Stimulated activated CD4-positive, alpha-beta T cell treated with anti-CD3 and anti-CD28 coated beads, Interleukin-15, amount 100 ng/mL, for 24 hours (primary cell): ENCODE measurements at regions not wholly inside any gene's neighbourhood (a gene's known extent, or its start where the extent isn't known, plus 50 kb on each side); places are given as distances from the start of the nearest gene placed in this dataset.

Experiments used
- DNase-seq: peaks from one replicate; pipeline ENCODE4 v3.0.0-alpha.2; 2020

GRCh38 chrX:6778544-6779503 lies 243.9 kb upstream of the VCX3A start:
- no peak for DNase-seq

GRCh38 chrX:6777238-6778002 lies 242.5 kb upstream of the VCX3A start:
- DNase-seq: no peak

- no peak for DNase-seq
Observed at GRCh38 chrX:6770936-6771335, 236.0 kb upstream of the VCX3A start.

- no peak for DNase-seq
Observed at GRCh38 chrX:6768881-6769280, 234.0 kb upstream of the VCX3A start.

- no peak for DNase-seq
Observed at GRCh38 chrX:6761251-6761650, 226.3 kb upstream of the VCX3A start.

DNA sequence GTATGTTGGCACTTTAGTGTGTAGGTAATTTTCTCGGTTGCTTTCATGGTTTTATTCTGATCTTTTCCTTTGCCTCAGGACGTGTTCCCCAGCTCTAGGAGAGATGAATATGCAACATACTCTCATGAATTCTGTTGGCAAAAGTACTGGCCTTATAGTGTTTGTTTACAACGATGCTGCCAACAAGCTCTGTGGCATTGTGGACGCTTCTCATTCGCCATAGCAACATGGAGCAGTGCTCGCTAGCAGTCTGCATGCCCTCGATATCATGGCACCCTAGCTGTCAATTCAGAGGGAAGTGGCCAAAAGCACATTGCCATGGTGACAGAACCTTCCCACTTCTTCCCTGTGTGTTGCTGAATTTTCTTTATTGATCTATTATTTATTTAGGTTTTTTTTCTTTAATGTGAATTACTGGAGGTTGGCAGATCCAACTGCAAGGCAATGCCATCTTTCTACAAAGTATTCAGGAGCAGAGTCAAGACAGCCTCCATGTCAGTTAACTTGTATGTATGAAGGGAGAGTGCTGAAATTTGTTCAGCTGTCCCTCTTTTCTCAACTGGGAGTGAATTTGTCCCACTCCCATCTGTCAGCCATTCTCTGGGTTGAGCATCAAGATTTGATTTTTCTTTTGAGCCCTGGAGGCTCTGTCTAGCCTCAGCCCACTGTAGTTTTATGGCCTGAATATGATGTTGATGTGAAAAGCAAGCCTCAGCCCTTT lies 224.9 kb upstream of the VCX3A start:
- DNase-seq: no peak

DNA sequence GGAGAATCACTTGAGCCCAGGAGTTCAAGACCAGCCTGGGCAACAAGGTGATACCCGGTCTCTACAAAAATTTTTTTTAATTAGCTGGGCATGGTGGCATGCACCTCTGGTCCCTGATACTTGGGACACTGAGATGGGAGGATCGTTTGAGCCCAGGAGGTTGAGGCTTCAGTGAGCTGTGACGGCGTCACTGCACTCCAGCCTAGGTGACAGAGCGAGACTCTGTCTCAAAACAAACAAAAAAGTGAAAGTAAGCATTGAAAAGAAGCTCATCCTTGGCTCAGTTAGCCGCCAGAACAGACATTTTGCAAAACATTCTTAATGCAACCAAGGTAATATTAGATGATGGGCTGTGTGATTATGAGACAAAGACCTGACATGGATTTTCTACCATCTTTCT lies 223.3 kb upstream of the VCX3A start:
- DNase-seq: no peak

DNA sequence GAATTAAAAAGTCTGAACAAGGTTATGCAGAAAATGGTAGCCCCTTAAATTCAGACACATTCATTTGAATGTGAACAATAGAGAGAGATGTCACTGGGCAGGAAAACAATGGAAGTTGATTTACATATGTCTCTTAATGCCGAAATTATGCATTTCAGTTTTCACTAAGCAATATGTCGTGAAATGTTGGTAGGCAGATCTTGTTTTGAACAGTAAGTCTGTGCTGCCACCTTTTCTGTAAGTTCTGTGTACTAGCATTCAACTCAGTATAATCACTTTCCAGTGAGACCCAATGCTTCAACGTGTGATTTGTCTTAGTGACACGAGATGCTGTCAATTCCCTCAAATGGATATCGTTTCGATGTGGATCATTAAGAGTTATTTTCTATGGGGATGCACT lies 222.7 kb upstream of the VCX3A start:
- DNase-seq: no peak

DNA sequence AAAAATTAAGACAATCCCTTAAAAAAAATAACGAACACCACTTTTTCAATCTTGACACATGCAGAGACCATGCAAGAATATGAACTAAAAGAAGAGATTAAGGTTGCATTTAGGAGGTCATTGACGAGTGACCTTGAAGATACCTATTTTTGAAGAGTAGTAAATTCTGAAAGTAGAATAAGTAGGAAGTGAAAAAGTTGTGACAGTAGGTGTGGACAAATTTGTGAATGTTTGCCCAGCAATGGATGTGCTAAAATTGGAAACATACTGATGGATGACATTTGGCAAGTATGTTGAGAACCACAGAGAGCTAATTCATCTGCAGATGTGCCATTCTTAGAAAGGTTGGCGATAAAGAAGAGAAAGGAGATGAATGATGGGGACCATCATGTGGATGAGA lies 213.7 kb upstream of the VCX3A start:
- DNase-seq: no peak

- no peak for DNase-seq
Observed at GRCh38 chrX:6738518-6739470, 203.9 kb upstream of the VCX3A start.

DNA sequence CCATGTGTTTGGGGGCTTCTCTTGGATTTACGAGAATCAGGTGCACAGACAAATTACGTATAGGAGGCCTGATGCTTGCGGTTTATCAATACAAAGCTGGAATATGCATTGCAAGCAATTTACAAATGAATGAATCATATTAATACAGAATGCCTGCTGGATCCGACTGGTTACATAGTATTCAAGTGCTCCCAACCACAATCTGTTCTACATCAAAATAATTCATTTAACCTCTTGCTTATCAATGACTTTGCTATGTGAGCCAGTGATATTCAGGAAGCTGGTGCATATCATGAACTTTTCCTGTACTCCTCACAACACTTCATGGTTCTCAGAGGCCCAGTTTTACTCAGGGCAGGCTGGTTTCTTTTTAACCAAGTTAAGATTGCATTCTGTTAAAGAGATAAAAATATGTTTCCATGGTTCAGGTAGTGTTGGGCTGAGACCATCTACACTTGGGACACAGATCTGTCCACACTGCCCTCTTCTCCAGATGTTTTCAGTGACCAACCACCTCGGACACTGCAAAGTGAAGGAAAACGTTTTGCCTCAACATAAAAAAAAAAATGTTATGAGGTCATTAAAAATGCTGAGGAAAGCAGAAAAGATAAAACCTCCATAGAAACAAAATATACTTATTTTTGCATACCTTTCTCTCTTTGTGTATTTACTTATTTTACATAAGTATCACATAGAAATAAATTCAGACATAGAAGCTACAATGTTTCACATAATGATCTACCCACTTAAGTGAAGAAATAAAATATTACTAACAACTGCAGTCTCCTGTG lies 200.1 kb upstream of the VCX3A start:
- DNase-seq: no peak

DNA sequence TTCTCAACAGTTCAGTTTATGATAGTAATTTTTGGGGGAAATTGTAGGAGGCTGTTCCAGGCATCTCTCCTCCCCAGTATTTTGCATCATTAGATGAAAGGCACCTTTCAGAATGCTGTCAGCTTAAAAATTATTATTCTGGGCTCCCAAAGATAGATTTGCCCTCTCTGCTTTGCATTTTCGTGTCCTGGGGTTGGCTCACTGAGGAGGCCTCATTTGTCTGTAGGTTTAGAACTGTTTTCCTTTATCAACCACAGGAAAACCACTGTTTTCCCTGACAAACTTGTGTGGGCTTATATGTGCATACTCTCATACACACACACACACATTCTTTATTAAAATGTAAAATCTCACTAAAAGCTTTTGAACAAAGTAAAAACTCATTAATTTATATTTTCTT lies 197.2 kb upstream of the VCX3A start:
- DNase-seq: no peak

DNA sequence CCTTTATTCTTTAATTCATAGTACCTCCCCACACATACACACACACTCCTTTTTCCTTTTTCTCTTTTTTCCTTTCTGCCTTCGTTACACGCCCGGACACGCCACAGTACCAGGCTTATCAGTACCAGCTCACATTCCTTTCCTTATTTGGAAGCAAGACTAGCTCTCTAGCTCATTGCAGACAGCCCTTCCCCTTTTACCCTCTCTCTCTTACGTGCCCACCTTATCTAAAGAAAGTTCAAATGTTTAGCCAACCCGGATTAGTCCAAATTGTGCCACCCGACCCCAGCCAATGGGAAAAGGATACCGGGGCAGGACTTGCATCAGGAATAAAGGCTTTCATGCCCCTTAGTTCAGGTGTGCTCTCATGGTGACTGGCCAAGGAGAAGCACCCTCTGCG lies 194.7 kb upstream of the VCX3A start:
- DNase-seq: no peak

DNA sequence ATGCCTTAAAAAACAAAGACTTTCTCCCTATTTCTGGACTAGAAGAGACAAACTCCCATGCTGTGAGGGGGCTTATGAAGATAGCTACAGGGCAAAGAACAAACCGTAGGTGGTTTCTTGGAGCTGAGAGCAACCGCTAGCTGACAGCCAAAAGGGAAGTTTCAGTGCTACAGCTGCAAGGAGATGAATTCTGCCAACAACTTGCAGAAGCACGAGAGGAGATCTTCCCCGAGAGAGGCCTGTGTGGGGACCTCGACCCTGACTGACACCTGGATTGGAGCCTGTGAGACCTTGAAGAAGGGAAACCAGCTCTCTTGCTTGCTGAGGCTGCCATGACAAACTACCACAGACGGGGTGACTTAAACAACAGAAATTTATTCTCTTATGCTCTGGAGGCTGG lies 183.8 kb upstream of the VCX3A start:
- DNase-seq: no peak

DNA sequence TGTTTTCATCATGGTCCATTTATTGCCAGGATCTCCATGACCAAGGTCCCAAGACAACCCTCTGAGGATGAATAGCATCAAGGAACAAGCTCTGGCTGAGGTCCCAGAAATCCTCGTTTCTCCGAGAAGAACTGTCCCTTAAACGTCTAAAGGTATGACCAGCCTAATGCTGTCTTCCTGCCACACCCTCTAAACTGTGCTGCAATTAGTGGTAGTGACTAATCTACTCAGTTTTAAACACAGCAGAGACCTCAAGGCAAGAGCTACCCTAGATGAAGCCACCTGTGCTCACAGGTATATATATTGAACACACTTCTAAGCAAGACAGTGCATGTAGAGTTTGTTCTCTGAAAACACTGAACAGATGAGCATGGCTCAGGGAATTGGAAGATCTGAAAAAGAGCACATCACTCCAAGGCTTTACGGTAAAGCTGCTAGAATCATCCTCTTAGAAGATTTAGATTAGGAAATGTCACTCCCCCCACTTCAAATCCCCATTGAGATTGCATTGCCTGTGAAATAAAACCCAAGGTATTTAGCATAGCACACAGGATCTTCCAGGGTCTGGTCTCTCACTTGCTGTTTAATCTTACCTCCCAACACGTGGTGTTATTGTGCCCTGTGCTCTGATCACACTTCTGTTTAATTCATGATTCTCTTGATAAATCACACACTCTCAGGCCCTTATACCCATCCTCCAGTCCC lies 173.9 kb upstream of the VCX3A start:
- DNase-seq: no peak

DNA sequence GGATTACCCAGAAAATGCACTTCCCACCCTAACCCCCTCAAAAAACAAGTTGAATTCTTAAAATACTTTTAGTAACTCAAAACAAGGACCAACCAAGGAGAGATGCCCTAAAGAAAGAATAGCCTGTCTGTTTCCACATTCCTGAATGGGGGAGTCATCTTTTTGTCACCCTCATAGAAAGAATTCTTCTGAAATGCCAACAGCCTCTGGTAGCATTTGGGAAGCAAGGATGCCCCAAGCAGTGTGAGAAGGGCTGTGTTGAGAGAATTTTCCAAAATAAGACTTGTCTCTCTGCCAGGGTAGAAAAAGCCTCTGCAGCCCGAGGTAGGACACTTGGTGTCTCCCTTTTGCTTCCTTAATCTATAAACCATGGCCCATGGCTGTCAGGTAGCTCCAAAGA lies 173.1 kb upstream of the VCX3A start:
- DNase-seq: no peak

DNA sequence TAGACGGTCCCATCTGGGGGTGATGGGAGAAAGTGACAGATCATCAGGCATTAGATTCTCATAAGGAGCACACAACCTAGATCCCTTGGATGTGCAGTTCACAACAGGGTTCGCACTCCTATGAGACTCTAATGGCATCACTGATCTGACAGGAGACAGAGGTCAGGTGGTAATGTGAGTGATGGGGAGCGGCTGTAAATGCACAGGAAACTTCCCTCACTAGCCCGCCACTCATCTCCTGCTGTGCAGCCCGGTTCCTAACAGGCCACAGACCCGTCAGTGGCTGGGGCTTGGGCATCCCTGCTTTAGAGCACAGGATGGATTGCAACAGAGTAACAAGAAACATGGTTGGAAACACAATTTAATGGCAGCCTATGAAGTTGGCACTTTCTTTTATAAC lies 172.6 kb upstream of the VCX3A start:
- DNase-seq: no peak

GRCh38 chrX:6701085-6701484 lies 166.2 kb upstream of the VCX3A start:
- no peak for DNase-seq

- DNase-seq: no peak
Observed at GRCh38 chrX:6695717-6696116, 160.8 kb upstream of the VCX3A start.

DNA sequence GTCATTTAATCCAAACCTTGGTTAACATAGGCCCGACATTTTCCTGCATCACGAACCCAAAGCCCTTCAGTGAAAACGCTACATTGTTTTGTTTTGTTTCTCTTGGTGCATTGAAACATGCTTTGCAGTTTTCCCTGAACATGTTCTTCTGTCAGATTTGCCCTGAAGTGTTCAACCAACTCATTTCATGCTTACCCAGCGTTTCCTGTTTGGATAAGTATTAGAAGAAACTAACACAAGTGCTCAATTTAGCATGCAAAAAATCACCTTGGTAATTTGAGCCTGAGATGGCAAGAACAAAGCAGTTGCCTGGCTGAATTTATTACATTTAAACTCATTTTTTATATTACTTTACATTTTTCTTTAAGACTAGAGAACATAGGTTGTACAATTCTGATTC lies 160.1 kb upstream of the VCX3A start:
- no peak for DNase-seq

GRCh38 chrX:6694221-6694620 lies 159.3 kb upstream of the VCX3A start:
- no peak for DNase-seq
